ENCODE measurements at regions not wholly inside any gene's neighbourhood (a gene's known extent, or its start where the extent isn't known, plus 50 kb on each side); places are given as distances from the start of the nearest gene placed in this dataset.

- no peak for DNase-seq
These were observed 123.7 kb downstream of the CBLL2 start for GRCh38 chrX:22396408-22396807.

GRCh38 chrX:22397566-22397965 lies 124.9 kb downstream of the CBLL2 start:
- no peak for DNase-seq

GRCh38 chrX:22399437-22400192 lies 126.9 kb downstream of the CBLL2 start:
- DNase-seq, result no peak

GRCh38 chrX:22404297-22404696 lies 131.6 kb downstream of the CBLL2 start:
- DNase-seq, result no peak

- DNase-seq, result no peak
These were observed 133.6 kb downstream of the CBLL2 start for GRCh38 chrX:22406201-22406737.

GRCh38 chrX:22409418-22409817 lies 136.7 kb downstream of the CBLL2 start:
- no peak for DNase-seq

GRCh38 chrX:22424122-22424915 lies 151.6 kb downstream of the CBLL2 start:
- DNase-seq, result no peak

- DNase-seq, result no peak
These were observed 152.2 kb downstream of the CBLL2 start for GRCh38 chrX:22424919-22425318.

- no peak for DNase-seq
These were observed 157.0 kb downstream of the CBLL2 start for GRCh38 chrX:22429704-22430103.

GRCh38 chrX:22430701-22431100 lies 158.0 kb downstream of the CBLL2 start:
- no peak for DNase-seq

GRCh38 chrX:22433292-22434070 lies 160.8 kb downstream of the CBLL2 start:
- DNase-seq, result no peak

GRCh38 chrX:22445880-22446279 lies 173.2 kb downstream of the CBLL2 start:
- DNase-seq, result no peak

- no peak for DNase-seq
These were observed 190.2 kb downstream of the CBLL2 start for GRCh38 chrX:22462959-22463358.

GRCh38 chrX:22467571-22467970 lies 194.9 kb downstream of the CBLL2 start:
- DNase-seq, result no peak

GRCh38 chrX:22481436-22481835 lies 208.7 kb downstream of the CBLL2 start:
- DNase-seq, result no peak

GRCh38 chrX:22486296-22486695 lies 213.6 kb downstream of the CBLL2 start:
- DNase-seq, result no peak

GRCh38 chrX:22516893-22517292 lies 244.2 kb downstream of the CBLL2 start:
- DNase-seq, result no peak

GRCh38 chrX:22520128-22520828 lies 247.6 kb downstream of the CBLL2 start:
- no peak for DNase-seq

- DNase-seq, result no peak
These were observed 253.6 kb downstream of the CBLL2 start for GRCh38 chrX:22526339-22526738.

GRCh38 chrX:22527302-22527701 lies 254.6 kb downstream of the CBLL2 start:
- no peak for DNase-seq

GRCh38 chrX:22533898-22534297 lies 261.2 kb downstream of the CBLL2 start:
- no peak for DNase-seq

- DNase-seq, result no peak
These were observed 261.9 kb downstream of the CBLL2 start for GRCh38 chrX:22534643-22535042.

Data from stimulated activated CD4-positive, alpha-beta T cell treated with anti-CD3 and anti-CD28 coated beads, Interleukin-4, amount 100 ng/mL, for 4 hours (primary cell).